ENCODE measurements at regions not wholly inside any gene's neighbourhood (a gene's known extent, or its start where the extent isn't known, plus 50 kb on each side); places are given as distances from the start of the nearest gene placed in this dataset.

DNA sequence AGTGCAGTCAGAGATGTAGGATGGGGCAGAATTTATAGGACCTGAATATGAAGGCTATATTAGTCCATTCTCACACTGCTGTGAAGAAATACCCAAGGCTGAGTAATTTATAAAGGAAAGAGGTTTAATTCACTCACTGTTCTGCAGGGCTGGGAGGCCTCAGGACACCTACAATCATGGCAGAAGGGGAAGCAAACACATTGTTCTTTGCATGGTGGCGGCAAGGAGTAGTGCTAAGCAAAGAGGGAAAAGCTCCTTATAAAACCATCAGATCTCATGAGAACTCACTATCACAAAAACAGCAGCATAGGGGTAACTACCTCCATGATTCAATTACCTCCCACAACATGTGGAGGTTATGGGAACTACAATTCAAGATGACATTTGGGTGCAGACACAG is 76.8 kb upstream of the MSTN start:
- no peak for TF ChIP-seq CTCF (IDR thresholded peaks at IDR 0.05)
- TF ChIP-seq POLR2A (IDR thresholded peaks at IDR 0.05): no peak
